PC-9 (cell line): ENCODE measurements at regions not wholly inside any gene's neighbourhood (a gene's known extent, or its start where the extent isn't known, plus 50 kb on each side); places are given as distances from the start of the nearest gene placed in this dataset.

Experiments
- BruUV-seq: library from RNA; stranded (reverse); fragments of 400-500 nt; replicated peaks from 2 replicates; lab custom pipeline; 2021; lab: Mats Ljungman, UMichigan
- CTCF ChIA-PET: fragments of 300-600 bp; sonication (Branson Sonifier 250); formaldehyde crosslinking; loops from one replicate; lab custom pipeline; 2022; ENCODE audit warnings: antibody characterized with exemption; lab: Charles Lee
- POLR2A ChIA-PET: fragments of 300-600 bp; sonication (Branson Sonifier 250); formaldehyde crosslinking; loops from one replicate; lab custom pipeline; 2022; ENCODE audit warnings: antibody characterized with exemption; ENCODE audit not compliant: unreplicated experiment; lab: Charles Lee
- DNase-seq, 2 experiments: peaks; one replicate each; pipeline versions ENCODE4 v3.0.0 to v3.0.0-alpha.2; 2015 to 2022; ENCODE audit warnings: mixed read lengths in 1 of 2
- H2AFZ ChIP-seq: fragments of 200-600 bp; sonication (generic); 2 replicates; pipeline ENCODE4 v1.8.1; 2017; ENCODE audit warnings: antibody characterized with exemption
- H3F3A ChIP-seq: fragments of 200-600 bp; sonication (generic); 2 replicates; pipeline ENCODE4 v1.8.1; 2017; ENCODE audit warnings: antibody characterized with exemption, mild to moderate bottlenecking, low read depth; ENCODE audit not compliant: insufficient read depth
- H3K27ac ChIP-seq: fragments of 200-600 bp; sonication (generic); 2 replicates; pipeline ENCODE4 v1.6.1; 2016; ENCODE audit warnings: mixed run types
- H3K27me3 ChIP-seq: fragments of 200-600 bp; sonication (generic); 2 replicates; pipeline ENCODE4 v1.6.1; 2016; ENCODE audit warnings: low read depth, mixed run types; ENCODE audit not compliant: insufficient read depth
- H3K36me3 ChIP-seq: fragments of 200-600 bp; sonication (generic); 2 replicates; pipeline ENCODE4 v1.6.1; 2016; ENCODE audit warnings: low read depth, mixed run types
- H3K4me1 ChIP-seq: fragments of 200-600 bp; sonication (generic); replicated peaks from 2 replicates; pipeline ENCODE4 v1.6.1; 2016; ENCODE audit warnings: mixed run types; ENCODE audit not compliant: insufficient read depth
- H3K4me2 ChIP-seq: fragments of 200-600 bp; sonication (generic); 2 replicates; pipeline ENCODE4 v1.6.1; 2017; ENCODE audit warnings: mixed run types
- H3K4me3 ChIP-seq: fragments of 200-600 bp; sonication (generic); 2 replicates; pipeline ENCODE4 v1.6.1; 2016; ENCODE audit warnings: mixed run types
- H3K79me2 ChIP-seq: fragments of 200-600 bp; sonication (generic); 2 replicates; pipeline ENCODE4 v1.6.1; 2017; ENCODE audit warnings: low read depth, mixed run types
- H3K9me2 ChIP-seq: fragments of 200-600 bp; sonication (generic); 2 replicates; pipeline ENCODE4 v1.8.1; 2017; ENCODE audit warnings: mild to moderate bottlenecking; ENCODE audit not compliant: insufficient read depth
- H3K9me3 ChIP-seq: fragments of 200-600 bp; sonication (generic); 2 replicates; pipeline ENCODE4 v1.8.1; 2016; ENCODE audit warnings: low read depth; ENCODE audit not compliant: insufficient read depth
- H4K20me1 ChIP-seq: fragments of 200-600 bp; sonication (generic); 2 replicates; pipeline ENCODE4 v1.8.1; 2017; ENCODE audit not compliant: insufficient read depth
- EZH2 ChIP-seq: fragments of 200-600 bp; sonication (generic); IDR thresholded peaks from 2 replicates; pipeline ENCODE4 v1.8.0; 2017; ENCODE audit warnings: antibody characterized with exemption, low read depth
- intact Hi-C: fragments of 100-400 bp; cut with micrococcal nuclease; formaldehyde crosslinking; loops from one replicate; pipeline ENCODE4 v1.10.0; 2022; ENCODE audit not compliant: unreplicated experiment
- TF ChIP-seq, protein P1 (sequence below): fragments of 200-600 bp; sonication (generic); conservative IDR thresholded peaks from 2 replicates; pipeline ENCODE4 v1.6.1; 2017; ENCODE audit warnings: mixed run types, antibody characterized with exemption, mild to moderate bottlenecking, moderate library complexity

DNA sequence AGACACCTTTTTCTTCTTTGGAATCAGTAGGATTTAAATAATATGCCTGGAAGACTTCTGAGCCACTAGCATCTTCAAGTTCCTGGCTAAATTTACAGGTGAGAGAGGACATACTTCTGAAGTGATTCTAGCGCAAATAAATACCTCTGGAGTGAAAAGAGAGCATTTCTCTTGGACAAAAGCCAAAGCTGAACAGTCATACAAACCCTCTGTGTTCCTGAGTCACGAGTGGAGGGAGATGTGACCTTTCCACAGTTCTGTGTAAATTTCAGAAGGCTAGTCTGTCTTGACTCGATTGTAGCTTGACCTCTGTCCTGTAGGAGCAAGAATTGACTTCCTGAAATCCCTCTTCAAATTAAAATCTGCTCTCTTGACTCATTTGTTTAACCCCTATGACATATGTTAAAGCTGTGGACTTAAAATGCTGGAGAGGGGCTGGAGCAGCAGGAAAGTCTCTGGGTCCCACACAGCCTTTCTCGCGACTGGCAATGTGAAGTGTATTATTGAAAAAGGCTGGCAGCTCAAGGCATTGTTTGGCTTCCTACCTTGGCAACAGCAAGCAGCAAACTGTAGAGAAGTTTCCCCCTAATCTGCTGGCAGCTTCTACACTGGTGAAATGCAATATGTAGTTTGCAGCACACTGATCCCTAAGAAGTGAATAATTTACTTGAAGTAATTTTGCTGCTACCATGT is 79.6 kb upstream of the GCFC2 start:
- Histone ChIP-seq H3K9me3 (no peaks in the 10 kb centered on the region), H3K36me3 (no peaks in the 10 kb centered on the region), H3K9me2 (no peaks in the 10 kb centered on the region), H3K27ac (no peak overlapping the region), H3F3A (no peaks in the 10 kb centered on the region), H3K4me2 (no peak overlapping the region), H3K27me3 (peaks cover 8% of the 10 kb centered on the region; the same call in 1 of the 2 replicates), H3K4me1 (no peaks in the 10 kb centered on the region), H2AFZ (no peak overlapping the region), H3K4me3 (no peak overlapping the region), H3K79me2 (no peaks in the 10 kb centered on the region), H4K20me1 (no peaks in the 10 kb centered on the region)
- ChIA-PET CTCF (no interaction called here), POLR2A (no interaction called here)
- no TSS peak for BruUV-seq
- no peak for TF ChIP-seq EZH2
- TF ChIP-seq, protein P1, sequence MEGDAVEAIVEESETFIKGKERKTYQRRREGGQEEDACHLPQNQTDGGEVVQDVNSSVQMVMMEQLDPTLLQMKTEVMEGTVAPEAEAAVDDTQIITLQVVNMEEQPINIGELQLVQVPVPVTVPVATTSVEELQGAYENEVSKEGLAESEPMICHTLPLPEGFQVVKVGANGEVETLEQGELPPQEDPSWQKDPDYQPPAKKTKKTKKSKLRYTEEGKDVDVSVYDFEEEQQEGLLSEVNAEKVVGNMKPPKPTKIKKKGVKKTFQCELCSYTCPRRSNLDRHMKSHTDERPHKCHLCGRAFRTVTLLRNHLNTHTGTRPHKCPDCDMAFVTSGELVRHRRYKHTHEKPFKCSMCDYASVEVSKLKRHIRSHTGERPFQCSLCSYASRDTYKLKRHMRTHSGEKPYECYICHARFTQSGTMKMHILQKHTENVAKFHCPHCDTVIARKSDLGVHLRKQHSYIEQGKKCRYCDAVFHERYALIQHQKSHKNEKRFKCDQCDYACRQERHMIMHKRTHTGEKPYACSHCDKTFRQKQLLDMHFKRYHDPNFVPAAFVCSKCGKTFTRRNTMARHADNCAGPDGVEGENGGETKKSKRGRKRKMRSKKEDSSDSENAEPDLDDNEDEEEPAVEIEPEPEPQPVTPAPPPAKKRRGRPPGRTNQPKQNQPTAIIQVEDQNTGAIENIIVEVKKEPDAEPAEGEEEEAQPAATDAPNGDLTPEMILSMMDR: no peak
- DNase-seq: no peak
- intact Hi-C loops: no loop called here

DNA sequence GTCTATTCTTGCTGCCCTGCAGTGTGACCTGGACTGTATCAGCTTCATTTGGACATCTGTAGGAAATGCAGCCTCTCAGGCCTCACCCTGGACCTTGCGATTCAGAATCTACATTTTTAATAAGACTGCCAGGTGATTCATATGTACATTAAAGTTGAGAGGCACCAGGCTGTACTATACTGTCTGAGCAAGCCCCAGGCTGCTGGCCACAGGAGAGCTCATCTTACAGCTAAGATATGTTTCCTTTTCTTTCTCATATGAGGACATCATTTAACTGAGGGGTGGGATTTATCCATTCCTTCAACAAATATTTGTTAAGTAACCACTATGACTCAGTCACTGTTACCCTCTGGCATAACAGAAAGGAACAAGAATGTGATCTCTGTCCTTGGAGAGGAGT is 78.2 kb upstream of the GCFC2 start:
- peaks cover 8% of the 10 kb centered on the region; the same call in 1 of the 2 replicates for H3K27me3 ChIP-seq
- H3K9me2 ChIP-seq: no peaks in the 10 kb centered on the region
- no peak overlapping the region; the same call in 1 of the 2 replicates for H2AFZ ChIP-seq
- H3K9me3 ChIP-seq: no peaks in the 10 kb centered on the region
- H3K27ac ChIP-seq: no peak overlapping the region
- intact Hi-C loops: no loop called here
- no peak for DNase-seq
- H3F3A ChIP-seq: no peaks in the 10 kb centered on the region
- BruUV-seq: no TSS peak
- TF ChIP-seq EZH2: no peak
- TF ChIP-seq, protein P1: no peak
- no peak overlapping the region for H3K4me2 ChIP-seq
- no peaks in the 10 kb centered on the region for H3K36me3 ChIP-seq
- H3K4me1 ChIP-seq: no peaks in the 10 kb centered on the region
- no peaks in the 10 kb centered on the region for H3K79me2 ChIP-seq
- CTCF ChIA-PET: interaction anchor here (0.6 kb wide), 1 partner anchor 287 kb away, joined by 3 read pairs; no protein-coding TSS in a partner anchor
- H3K4me3 ChIP-seq: no peak overlapping the region
- H4K20me1 ChIP-seq: no peaks in the 10 kb centered on the region
- POLR2A ChIA-PET: no interaction called here

DNA sequence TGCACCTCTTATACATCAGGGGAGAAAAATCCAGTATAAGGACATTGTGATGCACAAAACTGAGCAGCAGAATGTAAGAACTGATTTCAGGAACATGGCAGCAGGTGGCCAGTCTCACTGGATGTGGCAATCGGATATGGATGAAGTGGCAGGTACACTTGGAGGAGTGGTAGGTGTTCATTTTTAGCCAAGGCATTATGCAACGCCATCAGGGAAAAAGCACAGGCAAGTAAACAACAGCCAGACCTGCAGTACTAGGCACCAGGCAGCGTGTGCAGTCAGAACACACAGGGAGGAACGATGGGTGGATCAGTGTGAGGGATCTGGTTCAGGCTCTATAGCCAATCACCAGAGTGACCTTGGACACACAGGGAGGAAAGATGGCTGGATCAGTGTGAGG is 77.4 kb upstream of the GCFC2 start:
- H3K4me1 ChIP-seq: no peaks in the 10 kb centered on the region
- no peak for DNase-seq
- H3K4me2 ChIP-seq: no peak overlapping the region
- no peak overlapping the region for H3K4me3 ChIP-seq
- ChIA-PET CTCF (no interaction called here), POLR2A (no interaction called here)
- H3K27ac ChIP-seq: no peak overlapping the region
- no peaks in the 10 kb centered on the region for H3K36me3 ChIP-seq
- no peaks in the 10 kb centered on the region for H3K9me2 ChIP-seq
- no TSS peak for BruUV-seq
- H3K27me3 ChIP-seq: peaks cover 8% of the 10 kb centered on the region; the same call in 1 of the 2 replicates
- H2AFZ ChIP-seq: no peak overlapping the region
- intact Hi-C loops: no loop called here
- H4K20me1 ChIP-seq: no peaks in the 10 kb centered on the region
- no peaks in the 10 kb centered on the region for H3F3A ChIP-seq
- TF ChIP-seq EZH2: no peak
- TF ChIP-seq, protein P1: no peak
- H3K9me3 ChIP-seq: no peaks in the 10 kb centered on the region
- no peaks in the 10 kb centered on the region for H3K79me2 ChIP-seq
